ENCODE measurements at regions not wholly inside any gene's neighbourhood (a gene's known extent, or its start where the extent isn't known, plus 50 kb on each side); places are given as distances from the start of the nearest gene placed in this dataset.
"Not testable (repeated sequence)": the region's sequence is repeated elsewhere in the genome, so short reads cannot be mapped to it uniquely, and the experiment has no call there.

DNA sequence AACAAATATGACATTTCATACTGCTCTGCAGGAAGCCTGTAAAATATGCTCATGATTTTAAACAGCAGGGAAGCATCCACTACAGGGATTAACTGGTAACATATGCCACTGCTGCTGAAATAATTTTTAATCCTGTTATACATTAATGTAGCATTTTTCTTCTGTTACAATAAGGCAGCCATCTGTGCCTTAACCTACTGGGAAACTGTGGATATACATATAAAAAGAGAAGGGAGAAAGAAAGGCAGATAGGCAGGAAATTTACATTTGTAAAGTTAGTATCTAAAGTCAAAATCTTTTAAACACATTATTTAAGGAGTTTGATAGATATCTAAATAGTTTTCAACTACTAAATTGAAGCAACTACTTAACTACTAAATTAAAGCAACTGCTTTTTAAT is 514.6 kb upstream of the KLHL4 start:
- H3K36me3 ChIP-seq = no peaks in the 10 kb centered on the region
- DNase-seq (no peak), ATAC-seq (no peak)
- H3K27ac ChIP-seq = no peak overlapping the region
- H3K4me1 ChIP-seq = no peaks in the 10 kb centered on the region
- peaks cover 0 to 3% of the 10 kb centered on the region in 2 donors for H3K27me3 ChIP-seq
- no peak overlapping the region for H3K4me3 ChIP-seq
- intact Hi-C loops (cut with DNase I) = no loop called here
- no peaks in the 10 kb centered on the region for H3K9me3 ChIP-seq
- TF ChIP-seq, protein P1, sequence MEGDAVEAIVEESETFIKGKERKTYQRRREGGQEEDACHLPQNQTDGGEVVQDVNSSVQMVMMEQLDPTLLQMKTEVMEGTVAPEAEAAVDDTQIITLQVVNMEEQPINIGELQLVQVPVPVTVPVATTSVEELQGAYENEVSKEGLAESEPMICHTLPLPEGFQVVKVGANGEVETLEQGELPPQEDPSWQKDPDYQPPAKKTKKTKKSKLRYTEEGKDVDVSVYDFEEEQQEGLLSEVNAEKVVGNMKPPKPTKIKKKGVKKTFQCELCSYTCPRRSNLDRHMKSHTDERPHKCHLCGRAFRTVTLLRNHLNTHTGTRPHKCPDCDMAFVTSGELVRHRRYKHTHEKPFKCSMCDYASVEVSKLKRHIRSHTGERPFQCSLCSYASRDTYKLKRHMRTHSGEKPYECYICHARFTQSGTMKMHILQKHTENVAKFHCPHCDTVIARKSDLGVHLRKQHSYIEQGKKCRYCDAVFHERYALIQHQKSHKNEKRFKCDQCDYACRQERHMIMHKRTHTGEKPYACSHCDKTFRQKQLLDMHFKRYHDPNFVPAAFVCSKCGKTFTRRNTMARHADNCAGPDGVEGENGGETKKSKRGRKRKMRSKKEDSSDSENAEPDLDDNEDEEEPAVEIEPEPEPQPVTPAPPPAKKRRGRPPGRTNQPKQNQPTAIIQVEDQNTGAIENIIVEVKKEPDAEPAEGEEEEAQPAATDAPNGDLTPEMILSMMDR (IDR thresholded peaks at IDR 0.05) = no peak

GRCh38 chrX:87005183-87005582 is 512.4 kb upstream of the KLHL4 start:
- no peak for ATAC-seq
- peaks cover 0 to 3% of the 10 kb centered on the region in 2 donors for H3K27me3 ChIP-seq
- no peak for DNase-seq
- no peaks in the 10 kb centered on the region for H3K9me3 ChIP-seq
- intact Hi-C loops (cut with DNase I) = no loop called here
- no peaks in the 10 kb centered on the region for H3K36me3 ChIP-seq
- no peak overlapping the region for H3K27ac ChIP-seq
- H3K4me3 ChIP-seq = no peak overlapping the region
- TF ChIP-seq, protein P1 (IDR thresholded peaks at IDR 0.05) = no peak
- H3K4me1 ChIP-seq = no peaks in the 10 kb centered on the region

DNA sequence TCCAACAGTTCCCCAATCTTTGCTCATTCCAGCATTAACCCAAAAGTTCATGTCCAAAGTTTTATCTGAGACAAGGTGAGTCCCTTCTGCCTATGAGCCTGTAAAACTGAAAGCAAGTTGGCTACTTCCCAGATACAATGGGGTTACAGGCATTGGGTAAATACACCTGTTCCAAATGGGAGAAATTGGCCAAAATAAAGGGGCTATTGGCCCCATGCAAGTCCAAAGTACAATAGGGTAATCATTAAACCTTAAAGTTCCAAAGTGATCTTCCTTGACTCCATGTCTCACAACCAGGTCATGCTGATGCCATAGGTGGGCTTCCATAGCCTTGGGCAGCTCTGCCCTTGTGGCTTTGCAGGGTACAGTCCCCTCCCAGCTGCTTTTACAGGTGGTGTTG is 511.7 kb upstream of the KLHL4 start:
- Histone ChIP-seq H3K4me3 (no peak overlapping the region), H3K9me3 (no peaks in the 10 kb centered on the region), H3K4me1 (no peaks in the 10 kb centered on the region), H3K27me3 (peaks cover 0 to under 1% of the 10 kb centered on the region in 2 donors), H3K27ac (no peak overlapping the region), H3K36me3 (no peaks in the 10 kb centered on the region)
- no peak for DNase-seq
- no peak for ATAC-seq
- TF ChIP-seq, protein P1 (IDR thresholded peaks at IDR 0.05) = no peak
- intact Hi-C loops (cut with DNase I) = no loop called here

DNA sequence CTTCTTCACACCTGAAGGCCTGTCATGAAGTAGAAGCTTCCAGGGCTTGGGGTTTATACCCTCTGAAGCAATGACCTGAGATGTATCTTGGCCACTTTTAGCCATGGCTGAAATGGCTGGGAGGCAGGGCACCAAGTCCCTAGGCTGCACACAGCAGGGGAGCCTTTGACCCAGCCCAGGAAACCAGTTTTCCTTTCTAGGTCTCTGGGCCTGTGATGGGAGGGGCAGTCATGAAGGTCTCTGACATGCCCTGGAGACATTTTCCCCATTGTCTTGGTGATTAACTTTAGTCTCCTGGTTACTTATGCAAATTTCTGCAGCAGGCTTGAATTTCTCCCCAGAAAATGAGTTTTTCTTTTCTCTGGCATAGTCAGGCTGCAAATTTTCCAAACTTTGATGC is 511.0 kb upstream of the KLHL4 start:
- Histone ChIP-seq H3K4me1 (no peaks in the 10 kb centered on the region), H3K27ac (no peak overlapping the region), H3K27me3 (no peaks in the 10 kb centered on the region), H3K9me3 (no peaks in the 10 kb centered on the region), H3K4me3 (no peak overlapping the region), H3K36me3 (no peaks in the 10 kb centered on the region)
- intact Hi-C loops (cut with DNase I) = no loop called here
- ATAC-seq (no peak), DNase-seq (no peak)
- TF ChIP-seq, protein P1 (IDR thresholded peaks at IDR 0.05) = no peak

- Histone ChIP-seq H3K36me3 (no peaks in the 10 kb centered on the region), H3K4me3 (no peak overlapping the region), H3K27ac (no peak overlapping the region), H3K9me3 (peaks cover 0 to 6% of the 10 kb centered on the region in 2 donors), H3K4me1 (no peaks in the 10 kb centered on the region), H3K27me3 (no peaks in the 10 kb centered on the region)
- DNase-seq (peak in 1 of 4 donors; percentile 21), ATAC-seq (no peak)
- TF ChIP-seq, protein P1 (IDR thresholded peaks at IDR 0.05) = no peak
- intact Hi-C loops (cut with DNase I) = no loop called here
These were observed 500.4 kb upstream of the KLHL4 start for GRCh38 chrX:87017210-87017609.

- not testable (repeated sequence) for H3K27ac ChIP-seq
These were observed 484.5 kb upstream of the KLHL4 start for GRCh38 chrX:87033115-87033514.

More at GRCh38 chrX:87033115-87033514, 484.5 kb upstream of the KLHL4 start:
- H3K4me1 ChIP-seq; intact Hi-C loops (cut with DNase I); H3K36me3 ChIP-seq; H3K27me3 ChIP-seq; H3K9me3 ChIP-seq; ATAC-seq; H3K4me3 ChIP-seq: not testable (repeated sequence)
- DNase-seq = peak in 1 of 4 donors; percentile 20
